ENCODE measurements at regions not wholly inside any gene's neighbourhood (a gene's known extent, or its start where the extent isn't known, plus 50 kb on each side); places are given as distances from the start of the nearest gene placed in this dataset.

DNA sequence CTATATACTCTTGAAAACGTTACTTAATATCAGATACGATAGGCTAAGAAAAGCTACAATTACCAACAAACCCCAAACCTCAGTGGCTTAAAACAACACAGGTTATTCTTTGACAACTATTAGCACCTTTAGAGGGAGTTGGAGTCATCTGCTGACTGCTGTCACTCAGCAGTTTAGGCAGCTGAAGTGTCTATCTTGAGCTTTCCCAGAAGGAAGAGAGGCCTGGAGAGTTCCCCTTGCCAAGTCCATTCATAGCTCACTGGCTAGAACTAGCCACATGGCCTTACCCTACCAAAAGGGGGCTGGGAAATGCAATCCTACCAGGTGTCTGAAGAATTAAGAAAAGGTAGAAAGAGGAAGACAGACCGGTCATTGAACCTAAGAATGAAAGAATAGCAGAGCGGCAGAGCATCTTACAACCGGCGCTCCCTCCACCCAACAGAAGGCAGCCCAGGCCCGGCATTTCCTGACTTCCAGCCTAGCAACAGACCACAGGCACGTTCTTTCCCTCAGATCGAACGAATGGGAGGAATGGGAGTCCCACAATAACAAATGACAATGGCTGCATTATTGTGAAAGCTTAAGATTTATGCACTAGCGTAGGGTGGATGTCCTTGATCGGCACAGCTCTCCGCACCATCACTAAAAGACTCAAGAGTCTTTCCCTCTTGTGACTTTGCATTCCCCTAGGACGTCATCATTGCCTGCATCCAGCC, 211.2 kb upstream of the CTAGE1 start:
- DNase-seq, result no peak

DNA sequence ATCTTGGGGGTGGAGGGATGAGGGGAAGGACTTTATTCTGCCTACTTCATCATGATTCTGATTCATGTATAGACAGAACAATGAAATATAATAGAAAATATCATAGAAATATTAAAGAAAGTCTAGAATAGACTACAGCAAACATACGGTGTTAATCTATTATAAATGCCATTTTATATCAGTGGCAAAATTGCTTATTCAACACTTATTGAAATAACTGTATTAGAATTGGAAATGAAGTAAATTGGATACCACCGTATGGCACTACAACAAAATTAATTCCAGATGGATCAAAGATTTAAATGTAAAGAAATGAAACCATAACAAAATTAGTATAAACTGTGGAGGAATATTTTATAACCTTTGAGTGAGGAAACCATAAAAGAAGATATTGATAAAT, 213.3 kb upstream of the CTAGE1 start:
- no peak for DNase-seq

DNA sequence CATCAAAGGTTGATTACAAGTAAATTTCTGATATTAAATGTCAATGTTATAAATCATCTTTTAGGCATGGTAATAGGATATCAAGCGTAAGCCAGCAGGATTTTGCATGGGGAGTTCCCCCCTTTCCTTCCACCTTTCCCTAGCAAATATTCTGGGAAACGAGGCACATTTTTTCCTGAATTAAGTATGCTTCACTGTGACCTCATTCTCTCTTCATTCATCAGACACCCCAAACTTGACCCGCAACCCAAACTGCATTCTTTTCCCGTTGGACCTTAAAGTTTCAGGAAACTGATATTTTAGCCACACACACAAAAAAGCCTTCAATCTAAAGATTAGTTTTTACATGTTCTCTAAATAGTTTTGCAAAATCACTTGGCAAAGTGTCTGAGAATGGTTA, 214.5 kb upstream of the CTAGE1 start:
- DNase-seq, result no peak

DNA sequence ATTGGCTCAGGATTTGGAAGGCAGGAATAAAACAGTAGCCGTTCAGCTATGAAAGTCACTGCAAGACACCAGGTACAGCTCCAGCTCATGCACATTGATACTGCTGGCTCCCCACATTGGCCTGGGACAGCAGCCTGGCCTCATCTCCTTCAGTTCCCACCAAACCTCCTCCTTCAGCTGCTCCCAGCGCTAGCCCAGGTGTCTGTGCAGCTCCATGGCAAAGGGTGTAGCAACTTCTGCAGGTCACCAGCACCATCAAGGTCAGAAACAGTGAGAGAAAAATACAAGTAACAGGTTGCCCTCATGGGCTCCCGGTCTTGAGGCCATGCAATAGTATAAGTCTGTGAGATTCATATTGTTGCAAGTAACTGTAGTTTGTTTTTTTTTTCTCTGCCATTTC, 216.7 kb upstream of the CTAGE1 start:
- no peak for DNase-seq

DNA sequence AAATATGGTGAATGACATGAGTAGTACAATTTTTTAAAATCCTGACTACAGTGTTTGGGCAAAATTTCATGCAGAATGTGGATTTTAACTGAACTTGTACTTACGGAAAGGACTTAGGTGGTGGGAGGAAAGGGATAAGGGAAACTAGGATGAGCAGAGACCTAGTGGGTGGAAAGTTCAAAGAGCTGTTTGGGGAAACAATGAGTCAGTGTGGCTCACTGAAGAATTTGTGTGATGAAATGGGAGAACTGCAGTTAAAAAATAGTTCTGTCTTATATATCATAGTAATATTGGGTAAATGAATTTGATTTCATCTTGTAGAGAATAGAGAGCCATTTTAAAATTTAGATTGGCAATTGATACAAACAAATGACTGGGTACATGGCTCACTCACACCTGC, 220.1 kb upstream of the CTAGE1 start:
- no peak for DNase-seq

DNA sequence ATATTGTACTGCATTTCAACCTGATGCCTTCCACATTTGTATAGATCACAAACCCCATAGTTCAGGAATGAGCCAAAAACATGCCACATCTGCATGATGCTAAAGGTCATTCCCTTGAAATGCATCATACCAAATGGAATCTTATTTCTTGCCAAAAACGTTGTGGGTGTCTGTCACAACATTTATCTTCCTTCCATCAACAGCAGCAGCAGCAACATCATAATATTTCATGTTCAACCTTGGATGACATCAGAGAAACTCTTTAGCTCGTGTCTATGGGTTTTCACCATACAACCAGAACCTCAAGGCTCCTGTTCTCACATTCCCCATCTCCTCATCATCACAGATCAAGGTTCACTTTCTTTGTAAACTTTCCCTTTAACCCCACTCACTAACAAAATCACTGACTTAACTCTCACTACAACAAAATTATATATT, 221.3 kb upstream of the CTAGE1 start:
- DNase-seq, result no peak

DNA sequence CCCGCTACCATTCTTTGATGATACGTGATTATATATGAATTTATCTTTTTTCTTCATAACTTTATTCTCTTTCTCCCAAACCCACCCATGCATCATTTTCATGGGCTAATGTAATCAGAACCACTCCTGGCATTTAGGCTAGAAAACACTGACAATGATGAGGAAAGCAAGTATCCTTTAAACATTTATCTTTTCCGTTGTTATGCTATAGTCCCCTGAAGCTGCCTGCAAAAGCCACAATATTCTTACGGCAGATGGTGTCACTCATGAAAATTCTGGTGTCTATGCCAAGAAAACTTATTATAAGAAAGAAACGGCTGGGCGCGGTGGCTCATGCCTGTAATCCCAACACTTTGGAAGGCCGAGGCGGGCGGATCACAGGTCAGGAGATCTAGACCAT, 221.8 kb upstream of the CTAGE1 start:
- DNase-seq, result no peak

DNA sequence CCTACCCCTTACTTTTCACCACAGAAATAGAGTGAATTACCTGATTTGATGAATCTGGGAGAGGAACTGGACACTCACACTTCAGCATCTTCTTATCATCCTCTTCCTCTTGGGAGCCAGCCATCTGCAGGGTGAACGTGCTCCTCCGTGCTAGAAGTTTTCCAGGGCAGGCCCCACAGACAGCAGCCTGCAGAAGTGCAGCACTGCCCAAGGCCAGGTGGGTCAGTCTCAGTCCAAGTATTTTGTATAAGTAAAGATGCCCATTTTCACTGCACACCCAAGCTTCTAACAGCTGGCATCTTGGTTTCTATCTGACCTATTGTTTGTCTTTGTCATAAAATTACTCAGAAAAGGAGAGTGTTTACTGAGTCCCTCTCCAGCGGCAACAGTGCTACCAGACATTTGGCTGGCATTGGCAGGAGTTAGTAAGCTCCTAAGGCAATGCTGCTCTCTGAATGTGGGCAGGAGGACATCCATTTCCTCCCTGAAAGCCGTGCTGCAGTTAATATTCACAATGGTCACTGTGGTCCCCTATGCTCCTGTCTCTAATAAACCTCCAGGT, 222.6 kb upstream of the CTAGE1 start:
- no peak for DNase-seq

DNA sequence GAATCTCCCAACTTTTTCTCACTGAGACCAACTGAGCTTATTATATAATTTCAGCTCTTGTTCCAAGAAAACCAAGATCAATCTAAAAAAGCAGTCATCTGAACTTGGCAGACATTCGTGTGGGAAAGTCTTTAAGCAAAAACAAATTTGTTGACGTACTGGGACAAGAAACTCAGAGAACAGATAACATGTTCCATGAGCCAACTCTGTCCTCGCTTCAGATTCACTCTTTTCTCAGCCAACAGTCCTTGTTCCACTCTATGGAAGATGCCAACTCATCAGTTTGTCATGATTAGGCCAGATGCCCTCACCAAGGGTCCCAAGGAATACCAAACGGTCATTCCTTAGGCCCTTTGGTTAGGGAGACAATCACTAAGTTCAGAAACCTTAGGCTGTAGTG, 224.2 kb upstream of the CTAGE1 start:
- no peak for DNase-seq

DNA sequence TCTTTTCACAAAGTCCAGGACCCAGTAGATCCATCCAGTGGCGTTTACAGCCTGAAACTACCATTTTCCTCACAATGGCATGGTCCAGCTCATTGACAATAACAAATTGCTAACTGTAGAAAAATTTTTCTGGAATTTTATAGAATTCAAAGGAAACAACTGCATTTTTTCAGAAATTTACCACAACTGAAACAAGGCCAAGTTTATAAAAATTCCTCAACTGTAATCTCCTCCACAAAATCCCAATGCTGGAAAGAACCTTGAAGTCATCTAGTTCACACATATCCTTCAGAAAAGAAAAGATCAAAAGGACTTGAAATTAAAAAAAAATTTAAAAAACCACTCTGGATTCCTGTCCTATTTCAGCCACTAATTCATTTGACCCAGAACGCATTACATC, 226.0 kb upstream of the CTAGE1 start:
- no peak for DNase-seq

DNA sequence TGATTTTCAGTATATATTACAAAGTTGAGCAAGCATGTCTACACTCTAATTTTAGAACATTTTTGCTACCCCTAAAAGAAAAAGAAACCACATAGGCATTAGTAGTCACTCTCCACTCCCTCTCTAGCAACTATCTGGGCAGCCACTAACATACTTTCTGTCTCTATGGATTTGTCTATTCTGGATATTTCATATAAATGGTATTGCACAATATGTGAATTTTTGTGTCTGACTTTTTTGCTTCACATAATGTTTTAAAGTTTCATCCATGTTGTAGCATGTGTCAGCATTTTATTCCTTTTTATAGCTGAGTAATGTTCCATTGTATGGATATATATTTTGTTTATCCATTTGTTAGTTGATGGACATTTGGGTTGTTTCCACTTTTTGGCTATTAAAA, 232.5 kb upstream of the CTAGE1 start:
- no peak for DNase-seq

DNA sequence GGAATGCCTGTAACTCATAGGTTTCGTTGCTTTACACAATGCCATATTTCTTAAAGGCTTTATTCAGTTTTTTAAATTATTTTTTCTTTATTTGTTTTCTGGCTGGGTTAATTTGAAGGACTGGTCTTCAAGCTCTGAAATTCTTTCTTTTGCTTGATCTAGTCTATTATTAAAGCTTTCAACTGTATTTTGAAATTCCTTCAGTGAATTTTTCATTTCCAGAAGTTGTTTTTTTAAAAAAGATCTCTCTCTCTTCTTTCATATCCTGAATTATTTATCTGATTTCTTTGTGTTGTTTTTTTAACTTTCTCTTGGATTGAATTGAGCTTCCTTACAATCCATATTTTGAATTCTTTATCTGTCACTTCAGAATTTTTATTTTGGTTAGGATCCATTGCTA, 239.9 kb upstream of the CTAGE1 start:
- no peak for DNase-seq

DNA sequence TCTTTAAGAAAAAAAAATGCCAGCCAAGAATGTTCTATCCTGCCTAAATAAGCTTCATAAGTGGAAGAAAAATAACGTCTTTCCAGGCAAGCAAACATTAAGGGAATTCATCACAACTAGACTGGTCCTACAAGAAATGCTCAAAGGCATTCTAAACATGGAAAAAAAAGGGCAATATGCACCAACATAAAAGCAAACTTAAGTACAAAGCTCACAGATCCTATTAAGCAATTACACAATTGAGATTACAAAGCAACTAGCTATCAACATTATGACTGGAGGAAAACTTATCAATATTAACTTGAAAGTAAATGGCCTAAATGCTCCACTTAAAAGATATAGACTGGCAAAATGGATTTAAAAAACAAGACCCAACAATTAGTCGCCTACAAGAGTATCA, 240.6 kb upstream of the CTAGE1 start:
- DNase-seq, result no peak

DNA sequence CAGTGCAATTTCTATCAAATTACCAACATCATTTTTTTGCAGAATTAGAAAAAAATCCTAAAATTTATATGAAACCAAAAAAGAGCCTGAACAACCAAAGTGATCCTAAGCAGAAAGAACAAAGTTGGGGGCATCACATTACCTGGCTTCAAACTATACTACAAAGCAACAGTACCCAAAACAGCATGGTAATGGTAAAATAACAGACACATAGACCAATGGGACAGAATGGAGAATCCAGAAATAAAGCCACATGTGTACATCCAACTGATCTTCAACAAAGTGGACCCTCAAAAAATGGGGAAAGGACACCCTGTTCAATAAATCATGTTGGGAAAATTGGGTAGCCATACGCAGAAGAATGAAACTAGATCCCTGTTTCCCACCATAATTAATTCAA, 245.7 kb upstream of the CTAGE1 start:
- DNase-seq, result no peak

DNA sequence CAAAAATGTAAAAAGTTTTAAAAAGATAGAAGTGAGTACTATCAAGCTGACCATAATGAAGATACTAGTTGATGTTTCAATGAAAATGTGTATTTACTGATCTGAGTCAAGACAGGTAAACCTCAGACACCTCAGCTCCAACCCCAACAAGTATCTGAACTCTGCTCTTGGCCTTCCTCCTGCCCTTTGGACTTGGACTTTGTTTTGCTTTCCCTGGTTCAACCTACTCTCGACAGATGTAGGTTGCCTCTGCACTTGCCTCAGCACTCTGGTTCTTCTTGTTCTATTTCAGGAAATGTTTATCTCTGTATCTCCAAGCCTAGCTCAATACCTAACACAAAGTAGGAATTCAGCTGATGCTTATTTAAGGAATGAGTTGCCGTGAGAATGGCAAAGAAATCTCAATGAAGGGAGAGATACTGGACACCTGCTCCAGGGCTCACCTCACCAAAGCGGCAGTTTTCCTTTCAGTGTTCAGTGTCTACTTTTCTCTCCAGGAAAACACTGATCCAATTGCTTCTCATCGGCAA, 248.8 kb upstream of the CTAGE1 start:
- no peak for DNase-seq

DNA sequence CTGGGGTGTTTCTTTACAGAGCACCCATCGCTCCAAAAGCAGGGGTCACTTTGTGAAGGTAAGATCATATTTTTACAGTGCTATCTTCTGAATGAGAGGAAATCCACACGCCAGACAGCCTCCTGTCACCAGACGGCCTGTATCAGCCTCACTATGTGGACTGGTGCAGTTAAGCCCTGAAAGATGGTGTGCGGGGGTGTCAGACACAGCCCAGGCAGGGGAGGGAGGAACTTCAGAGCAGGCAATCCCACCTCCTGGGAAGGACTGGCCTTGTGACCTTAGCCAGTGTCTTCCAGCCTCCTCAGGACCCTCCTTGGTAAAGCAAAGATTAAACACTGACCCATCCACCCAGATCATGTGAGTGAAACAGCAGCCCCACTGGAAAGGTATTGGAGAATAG, 249.4 kb upstream of the CTAGE1 start:
- DNase-seq, result no peak

DNA sequence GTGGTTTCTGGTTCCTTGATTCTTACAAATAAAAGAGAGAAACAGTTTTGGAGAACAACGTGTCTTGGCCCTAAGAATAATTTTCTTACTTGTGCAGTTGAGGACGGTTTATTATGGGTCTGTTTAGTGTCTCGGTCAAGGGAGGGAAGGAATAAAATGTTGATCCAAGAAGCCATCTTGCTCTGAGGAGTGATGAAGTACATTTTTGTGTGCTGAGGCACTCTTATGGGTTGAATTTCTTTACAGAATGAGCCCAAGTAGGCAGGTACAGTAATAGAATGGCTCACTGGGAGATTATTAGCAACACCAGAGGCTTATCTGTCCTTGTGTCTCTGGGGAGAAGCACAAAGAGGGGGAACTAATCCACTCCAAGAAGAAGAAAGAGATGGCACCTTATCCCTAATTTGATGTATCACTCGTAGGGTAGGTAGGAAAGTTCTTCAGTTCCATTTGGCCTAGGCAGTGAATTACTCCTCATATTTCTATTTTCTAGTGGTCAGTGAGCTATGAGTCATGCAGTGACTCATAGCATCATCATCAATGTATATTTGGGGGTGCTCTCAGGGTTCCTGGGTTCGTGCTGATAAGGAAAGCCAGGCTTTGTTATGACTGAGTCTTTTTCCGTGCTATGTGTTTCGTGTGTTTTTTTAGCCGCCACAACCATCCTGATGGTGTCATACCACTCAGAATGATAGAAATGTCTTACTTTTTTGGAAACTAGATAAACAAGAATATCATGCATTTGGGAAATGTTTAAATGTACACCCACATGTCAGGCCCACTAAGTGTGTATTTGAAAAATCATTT, 250.1 kb upstream of the CTAGE1 start:
- DNase-seq, result no peak

DNA sequence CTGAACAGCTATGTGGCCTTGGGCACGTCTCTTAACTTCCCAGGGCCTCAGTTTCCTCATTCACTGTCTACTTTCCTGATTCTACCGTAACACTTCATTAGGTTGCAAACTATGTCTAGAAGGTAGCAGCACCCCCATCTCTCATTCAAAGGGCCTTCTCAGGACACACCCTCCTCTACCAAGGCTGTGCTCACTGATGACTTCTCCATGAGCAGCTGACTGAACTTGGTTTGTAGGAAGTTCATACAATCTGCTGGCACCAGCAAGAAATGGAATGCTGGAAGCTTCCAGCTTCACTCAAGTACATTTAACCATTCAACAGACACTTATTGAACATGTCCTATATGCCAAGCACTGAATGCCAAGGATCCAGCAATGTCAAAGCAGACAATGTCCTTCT, 250.8 kb upstream of the CTAGE1 start:
- no peak for DNase-seq

DNA sequence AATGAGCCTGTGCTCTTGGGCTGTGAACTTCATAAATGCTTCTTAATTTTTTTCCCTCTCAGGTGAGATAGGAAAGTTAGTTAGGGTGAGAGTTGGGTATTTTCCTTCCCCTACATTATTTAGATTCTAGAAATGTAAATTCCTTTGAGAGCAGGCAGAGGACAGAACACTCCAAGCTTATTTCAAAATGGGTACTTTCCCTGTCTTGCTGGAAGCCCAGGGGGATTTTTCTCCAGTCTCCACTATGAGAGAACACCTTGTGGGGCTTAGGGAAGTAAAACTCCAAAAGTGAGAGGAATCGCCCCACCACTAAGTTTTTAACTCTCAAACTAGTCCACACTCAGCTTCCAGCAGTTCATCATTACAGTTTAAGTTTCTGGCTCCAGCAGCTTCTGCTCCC, 253.2 kb upstream of the CTAGE1 start:
- DNase-seq, result no peak

DNA sequence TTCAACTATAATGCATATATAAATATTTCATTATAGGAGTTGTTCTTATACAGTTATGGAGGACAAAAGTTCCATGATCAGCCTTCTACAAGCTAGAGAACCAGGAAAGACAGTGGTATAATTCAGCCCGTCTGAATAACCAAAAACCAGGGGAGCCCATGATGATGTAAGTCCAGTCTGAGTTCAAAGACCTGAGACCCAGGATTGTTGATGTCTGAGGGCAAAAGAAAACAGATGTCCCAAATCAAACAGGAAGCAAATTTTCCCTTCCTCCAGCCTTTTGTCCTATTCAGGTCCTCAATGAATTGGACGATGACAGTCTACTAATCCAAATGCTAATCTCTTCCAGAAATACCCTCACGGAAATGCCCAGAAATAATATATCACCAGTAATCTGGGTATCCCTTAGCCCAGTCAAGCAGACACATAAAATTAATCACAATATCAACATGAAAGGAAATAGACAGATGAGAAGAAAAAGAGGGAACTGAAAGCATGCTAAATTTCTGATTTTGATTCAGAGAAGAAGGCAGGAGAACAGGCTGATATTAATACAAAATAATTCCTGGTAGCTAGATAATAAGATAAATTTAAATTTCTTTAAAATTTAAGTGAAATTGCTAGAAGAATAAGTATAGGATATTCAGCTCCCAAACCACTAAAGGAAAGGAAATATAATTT, 255.6 kb upstream of the CTAGE1 start:
- no peak for DNase-seq

DNA sequence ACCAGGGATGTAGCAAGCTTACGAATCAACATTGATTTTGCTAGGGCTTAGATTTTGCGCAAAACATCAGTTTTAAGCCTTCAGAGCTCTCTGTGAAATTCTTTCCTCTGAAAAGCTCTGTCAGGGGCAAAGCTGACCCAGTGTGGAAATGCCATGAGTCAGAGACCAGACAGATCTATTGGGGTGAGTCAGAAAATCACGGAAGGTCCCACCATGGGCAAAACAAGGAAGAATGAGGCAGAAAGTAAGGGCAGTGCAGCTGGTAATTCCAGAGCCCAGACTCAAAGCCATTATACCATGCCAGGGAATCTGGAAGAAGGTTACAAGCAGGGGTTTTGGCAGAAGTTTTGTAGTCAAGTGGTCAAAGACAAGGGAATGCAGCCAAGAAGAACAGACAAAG, 256.6 kb upstream of the CTAGE1 start:
- DNase-seq, result no peak

DNA sequence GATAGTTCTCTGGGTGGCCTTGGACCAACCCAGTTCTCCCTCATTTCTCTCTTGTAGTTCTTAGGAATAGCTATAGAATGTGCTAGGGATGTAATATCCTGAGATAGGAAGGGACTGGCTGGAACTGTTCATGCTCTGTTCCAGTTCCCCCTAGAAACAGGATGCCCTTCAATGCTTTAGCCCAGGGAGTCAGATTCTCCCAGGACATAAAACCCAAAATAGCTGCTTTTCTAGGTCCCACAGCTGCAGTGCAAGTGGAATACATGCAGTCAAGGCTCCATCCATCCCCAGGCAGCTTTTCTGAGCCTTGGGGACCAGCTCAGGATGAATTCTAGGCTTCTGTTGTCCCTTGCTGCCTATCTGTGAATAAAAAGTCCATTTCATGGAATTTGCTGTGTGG, 257.3 kb upstream of the CTAGE1 start:
- no peak for DNase-seq

DNA sequence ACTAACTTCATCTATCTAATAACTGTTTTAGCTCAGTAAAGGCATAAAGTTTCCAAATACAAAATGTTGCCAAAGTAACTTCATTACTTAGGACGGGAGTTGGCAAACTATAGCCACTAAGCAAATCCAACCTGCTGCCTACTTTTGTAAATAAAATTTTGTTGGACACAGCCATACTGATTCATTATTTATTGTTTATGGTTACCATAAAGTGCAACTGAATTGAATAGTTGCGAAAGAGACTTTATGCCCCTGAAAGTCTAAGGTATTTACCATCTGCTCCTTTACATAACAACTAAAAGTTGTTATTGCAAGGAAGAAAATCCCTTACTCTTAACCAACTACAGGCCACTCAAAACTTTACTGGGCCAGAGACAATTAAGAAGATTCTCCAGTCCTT, 256.7 kb upstream of the RBBP8 start:
- DNase-seq, result no peak

DNA sequence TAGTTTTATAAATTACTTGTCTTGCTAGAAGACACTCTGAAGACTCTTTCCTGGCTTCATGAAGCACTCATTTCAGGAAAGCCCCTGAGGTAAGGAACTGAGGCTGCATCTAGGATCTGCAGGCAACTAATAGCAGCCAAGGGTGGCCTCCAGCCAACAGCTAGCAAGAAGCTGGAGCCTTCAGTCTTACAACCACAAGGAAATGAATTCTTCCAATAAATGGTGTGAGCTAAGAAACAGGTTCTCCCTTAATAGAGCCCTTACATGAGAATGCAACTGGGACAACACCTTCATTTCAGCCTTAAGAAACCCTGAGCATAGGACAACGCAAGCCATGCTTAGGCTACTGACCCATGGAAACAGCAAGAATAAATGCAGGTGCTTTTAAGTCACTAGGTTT, 254.6 kb upstream of the RBBP8 start:
- DNase-seq, result no peak

Measured in NCI-H526 treated with DMSO at 0.1 percent for 48 hours (cell line).